ENCODE measurements at regions not wholly inside any gene's neighbourhood (a gene's known extent, or its start where the extent isn't known, plus 50 kb on each side); places are given as distances from the start of the nearest gene placed in this dataset.
"Not testable (repeated sequence)": the region's sequence is repeated elsewhere in the genome, so short reads cannot be mapped to it uniquely, and the experiment has no call there.

GRCh38 chr2:87428452-87429130, 319.3 kb upstream of the PLGLB2 start:
- DNase-seq, result not testable (repeated sequence)

GRCh38 chr2:87429206-87429930, 318.5 kb upstream of the PLGLB2 start:
- not testable (repeated sequence) for DNase-seq

GRCh38 chr2:87429931-87430275, 318.0 kb upstream of the PLGLB2 start:
- not testable (repeated sequence) for DNase-seq

GRCh38 chr2:87431051-87431450, 316.8 kb upstream of the PLGLB2 start:
- DNase-seq, result not testable (repeated sequence)

GRCh38 chr2:87432711-87433453, 315.0 kb upstream of the PLGLB2 start:
- DNase-seq, result not testable (repeated sequence)

GRCh38 chr2:87436007-87436406, 311.9 kb upstream of the PLGLB2 start:
- DNase-seq, result not testable (repeated sequence)

- not testable (repeated sequence) for DNase-seq
Measured at GRCh38 chr2:87437701-87438260, 310.1 kb upstream of the PLGLB2 start.

- not testable (repeated sequence) for DNase-seq
Measured at GRCh38 chr2:87438780-87439454, 309.0 kb upstream of the PLGLB2 start.

GRCh38 chr2:87439617-87440204, 308.2 kb upstream of the PLGLB2 start:
- not testable (repeated sequence) for DNase-seq

- DNase-seq, result not testable (repeated sequence)
Measured at GRCh38 chr2:87440650-87441049, 307.2 kb upstream of the PLGLB2 start.

GRCh38 chr2:87441375-87441774, 306.5 kb upstream of the PLGLB2 start:
- not testable (repeated sequence) for DNase-seq

GRCh38 chr2:87442983-87443577, 304.8 kb upstream of the PLGLB2 start:
- not testable (repeated sequence) for DNase-seq

- DNase-seq, result not testable (repeated sequence)
Measured at GRCh38 chr2:87444951-87445350, 302.9 kb upstream of the PLGLB2 start.

GRCh38 chr2:87445613-87446312, 302.1 kb upstream of the PLGLB2 start:
- DNase-seq, result not testable (repeated sequence)

GRCh38 chr2:87446313-87446696, 301.6 kb upstream of the PLGLB2 start:
- DNase-seq, result not testable (repeated sequence)

GRCh38 chr2:87449462-87449980, 298.4 kb upstream of the PLGLB2 start:
- DNase-seq, result not testable (repeated sequence)

GRCh38 chr2:87452193-87452592, 295.7 kb upstream of the PLGLB2 start:
- DNase-seq, result not testable (repeated sequence)

- DNase-seq, result not testable (repeated sequence)
Measured at GRCh38 chr2:87452861-87453260, 295.0 kb upstream of the PLGLB2 start.

GRCh38 chr2:87453965-87454364, 293.9 kb upstream of the PLGLB2 start:
- not testable (repeated sequence) for DNase-seq

- DNase-seq, result not testable (repeated sequence)
Measured at GRCh38 chr2:87454421-87454820, 293.5 kb upstream of the PLGLB2 start.
